Germinal center (tissue), 1 donor: ENCODE measurements at regions not wholly inside any gene's neighbourhood (a gene's known extent, or its start where the extent isn't known, plus 50 kb on each side); places are given as distances from the start of the nearest gene placed in this dataset.

ENCODE experiments used
- DNase-seq: peaks from one replicate; pipeline ENCODE4 v3.0.0; 2012; ENCODE audit warnings: mixed read lengths, low spot score

DNA sequence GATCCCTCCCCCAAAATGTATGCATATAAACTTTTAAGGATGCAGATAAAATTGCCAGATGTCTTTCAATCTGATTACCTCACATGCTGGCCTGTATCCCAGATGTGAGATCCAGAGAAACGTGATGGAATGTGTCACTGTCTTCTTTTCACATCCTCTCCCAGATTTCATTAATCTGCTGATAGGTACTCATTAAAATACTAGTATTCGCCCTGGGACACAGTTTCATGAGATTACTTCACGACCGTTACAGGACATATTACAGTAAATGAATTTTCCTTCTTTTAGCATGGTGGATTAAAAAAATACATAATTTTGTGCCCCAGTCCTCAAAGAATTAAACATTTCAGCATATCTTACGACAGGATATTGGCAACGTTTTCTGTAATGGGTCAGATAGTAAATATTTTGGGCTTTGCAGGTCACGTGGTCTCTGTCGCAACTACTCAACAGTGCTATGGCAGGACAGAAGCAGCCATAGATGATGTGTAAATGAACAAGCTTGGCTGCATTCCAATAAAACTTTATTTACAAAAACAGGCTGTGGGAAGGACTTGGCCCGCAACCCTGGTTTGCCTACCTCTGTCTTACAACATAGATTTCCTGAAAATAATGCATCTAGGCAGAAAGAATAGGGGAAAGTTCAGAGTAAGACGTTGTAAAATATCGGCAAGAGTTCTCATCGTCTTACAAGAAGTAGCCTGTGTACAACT, 156.0 kb upstream of the DIO3 start:
- DNase-seq, result no peak

DNA sequence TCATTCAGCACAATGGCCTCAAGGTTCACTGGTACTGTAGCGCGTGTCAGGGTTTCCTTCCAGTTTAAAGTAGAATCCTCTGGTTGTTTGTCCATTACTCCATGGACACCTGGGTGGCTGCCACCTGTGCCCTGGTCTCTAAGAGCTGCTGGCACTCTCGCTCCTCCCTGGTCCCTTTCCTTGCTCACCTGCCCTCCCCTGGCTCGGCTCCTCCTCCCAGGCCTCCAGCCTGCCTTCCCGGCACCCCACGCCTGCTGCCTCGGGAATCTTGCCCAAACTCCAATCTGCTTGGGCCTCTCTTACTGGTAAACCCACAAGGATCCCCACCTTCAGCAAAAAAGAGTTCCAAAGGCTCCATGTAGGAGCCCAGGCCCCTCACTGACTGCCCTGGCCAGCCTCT, 154.4 kb upstream of the DIO3 start:
- DNase-seq, result no peak

DNA sequence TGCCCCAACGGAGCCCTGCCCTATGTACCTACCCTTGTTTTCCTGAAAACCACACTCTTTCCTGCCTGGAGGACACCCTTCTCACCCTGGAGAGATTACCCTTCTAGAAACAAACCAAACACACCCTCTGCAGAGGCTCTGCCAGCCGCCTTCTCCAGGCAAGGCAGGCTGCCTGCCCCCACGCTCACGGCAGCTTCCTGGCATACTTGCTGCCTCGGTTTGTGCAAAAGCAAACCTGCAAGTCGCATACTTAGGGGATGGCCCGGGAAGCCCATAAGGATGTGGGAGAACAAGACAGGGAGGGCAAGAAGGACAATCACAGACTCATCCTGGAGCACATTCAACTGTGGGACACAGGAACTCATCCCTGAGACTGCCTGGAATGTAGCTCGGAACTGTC, 154.0 kb upstream of the DIO3 start:
- no peak for DNase-seq

DNA sequence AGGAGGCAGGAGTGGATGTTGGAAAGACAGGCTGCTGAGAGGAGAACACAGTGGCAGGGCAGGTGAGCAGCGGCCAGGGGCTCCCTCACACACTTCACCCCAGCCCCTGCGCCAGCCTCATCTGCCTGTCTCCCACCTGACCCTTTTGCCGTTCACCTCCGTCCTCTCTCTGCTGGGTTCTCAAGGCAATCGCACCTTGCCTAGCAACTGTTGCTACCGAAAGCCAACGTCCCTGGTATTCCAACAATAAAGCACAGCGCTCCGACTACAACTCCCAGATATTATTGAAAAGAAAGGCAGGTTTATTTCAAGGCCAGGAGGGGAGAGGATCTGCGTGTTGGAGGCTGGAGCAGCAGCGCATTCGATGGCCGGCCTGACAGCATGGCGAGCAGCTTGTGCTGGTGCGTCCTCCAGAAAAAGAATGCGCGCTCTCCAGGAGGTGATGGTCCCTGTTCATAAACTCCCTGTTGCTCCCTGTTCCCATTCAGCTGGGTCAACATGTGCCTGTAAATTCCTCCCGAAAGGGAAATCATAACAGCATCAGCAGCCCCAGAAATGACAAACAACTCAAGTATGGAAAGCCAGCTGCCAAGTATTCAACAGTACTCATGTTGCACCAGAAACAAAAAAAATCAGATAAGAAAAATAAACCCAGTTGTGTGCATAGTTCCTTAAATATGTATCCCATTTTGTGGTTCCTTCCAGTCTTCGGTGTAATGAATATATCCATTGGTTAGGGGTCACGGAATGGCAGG, 153.0 kb upstream of the DIO3 start:
- no peak for DNase-seq

DNA sequence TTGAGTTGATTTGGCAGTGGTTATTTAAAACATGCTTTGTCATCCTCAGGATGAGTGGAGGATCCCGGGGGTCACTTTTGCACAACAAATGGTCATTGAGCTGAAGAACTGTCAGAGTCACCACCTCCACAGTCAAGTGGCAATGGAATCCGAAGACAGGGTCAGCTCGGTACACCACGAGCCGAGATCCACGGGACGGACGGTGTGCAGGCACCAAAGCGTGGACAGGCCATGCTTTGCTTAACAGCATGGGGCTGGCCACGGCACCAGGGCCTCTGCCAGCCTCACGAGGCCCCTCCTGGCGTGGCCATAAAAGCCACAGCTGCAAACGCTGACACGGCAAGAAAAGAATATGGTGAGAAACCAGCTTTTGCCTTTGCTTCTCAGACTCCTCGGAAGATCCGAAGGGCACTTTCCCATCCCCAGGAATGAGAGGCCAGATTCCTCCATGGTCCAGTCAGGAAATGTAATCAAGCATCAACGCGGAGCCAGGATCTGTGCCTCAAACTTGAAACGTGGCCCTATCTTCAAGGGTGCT, 152.2 kb upstream of the DIO3 start:
- no peak for DNase-seq

DNA sequence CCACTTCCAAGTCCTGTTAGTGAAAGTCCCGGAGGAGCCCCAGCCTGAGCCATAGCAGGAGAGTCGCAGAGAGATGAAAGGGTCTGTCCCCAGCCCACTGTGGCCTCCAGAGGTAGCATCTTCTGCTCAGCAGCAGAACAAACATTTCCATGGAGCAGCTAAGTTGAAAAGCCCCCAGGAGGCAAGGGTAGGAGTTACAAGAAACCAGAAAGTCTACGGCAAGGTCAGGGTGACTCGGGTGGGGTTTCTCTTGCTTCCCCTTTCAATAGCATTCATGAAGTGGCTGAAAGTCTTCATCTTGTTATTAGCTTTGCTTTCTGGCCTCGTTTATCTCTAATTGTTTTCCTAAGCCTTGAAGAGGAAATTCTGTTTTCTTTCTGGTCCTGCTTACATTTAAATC, 151.2 kb upstream of the DIO3 start:
- DNase-seq, result peak; percentile 47

DNA sequence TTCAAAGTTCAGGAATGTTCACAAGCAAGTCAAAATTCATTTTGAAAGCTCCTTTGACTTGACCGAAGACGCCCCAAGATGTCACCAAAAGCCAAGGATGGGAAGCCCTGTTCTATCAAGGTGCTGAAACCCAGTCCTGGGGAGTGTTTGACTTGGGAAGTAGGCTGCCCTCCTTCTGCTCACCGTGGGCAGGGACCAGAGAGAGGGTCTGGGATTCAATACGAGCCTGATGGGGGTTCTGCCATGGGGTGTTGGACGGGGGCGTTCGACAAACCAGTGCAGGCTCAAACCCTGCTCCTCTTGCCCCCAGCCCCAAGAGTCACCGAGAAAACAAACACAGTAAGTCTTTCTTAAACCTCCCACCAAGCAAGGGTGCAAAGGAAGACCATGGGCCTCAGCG, 150.1 kb upstream of the DIO3 start:
- DNase-seq, result no peak

DNA sequence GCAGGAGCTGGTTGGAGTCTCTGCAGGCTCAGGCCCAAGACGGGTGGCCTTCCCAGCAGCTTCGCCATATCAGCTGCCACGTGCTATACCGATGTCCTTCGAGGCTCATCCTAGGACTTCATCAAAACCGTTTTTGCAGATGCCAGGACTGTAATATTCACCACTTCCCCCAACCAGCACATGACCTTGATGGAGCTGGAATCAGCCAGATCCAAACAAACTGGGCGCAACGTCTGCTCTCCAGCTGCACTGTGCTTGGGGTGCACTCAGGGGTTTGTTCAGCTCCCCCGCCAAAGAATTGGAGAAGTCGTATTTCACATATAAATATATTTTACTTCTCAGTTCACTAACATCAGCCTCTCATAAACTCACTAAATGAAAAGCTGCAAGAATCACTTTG, 149.5 kb upstream of the DIO3 start:
- no peak for DNase-seq

DNA sequence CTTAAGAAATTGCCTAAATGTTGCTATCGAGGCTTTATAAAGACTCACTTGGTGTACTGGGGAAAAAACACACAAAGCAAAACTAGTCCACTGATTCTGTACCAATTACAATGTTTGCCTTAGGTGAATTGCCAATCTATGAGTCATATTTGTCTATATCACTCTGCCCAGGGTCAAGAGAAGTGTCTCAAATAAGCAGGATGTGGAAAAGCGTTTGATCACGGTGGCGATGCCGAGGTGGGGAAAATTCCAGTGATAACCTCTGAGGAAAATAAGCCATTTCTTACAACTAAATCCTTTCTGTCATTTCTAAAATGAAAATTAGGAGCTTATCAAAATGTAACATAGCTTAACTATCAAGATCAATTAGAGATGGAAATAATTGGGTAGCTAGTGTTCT, 148.6 kb upstream of the DIO3 start:
- no peak for DNase-seq

DNA sequence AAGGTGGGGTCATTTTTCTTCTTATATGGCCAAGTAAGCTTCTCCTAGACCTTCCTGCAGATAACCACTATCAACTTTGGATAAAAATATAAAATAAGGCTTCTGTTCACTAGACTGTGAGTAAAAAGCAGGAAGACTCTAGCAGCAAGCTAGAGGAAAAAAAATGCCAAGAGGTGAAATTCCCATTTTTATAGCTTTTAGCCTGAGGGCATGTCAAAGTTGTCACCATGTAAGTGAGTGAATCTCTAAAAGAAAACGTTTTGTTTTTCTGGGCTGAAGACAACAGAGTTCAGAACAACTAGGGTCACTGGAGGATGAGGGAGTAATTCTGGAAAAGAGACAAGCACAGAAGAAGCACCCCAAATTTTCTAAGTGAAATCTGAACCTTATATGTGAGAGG, 143.9 kb upstream of the DIO3 start:
- no peak for DNase-seq

DNA sequence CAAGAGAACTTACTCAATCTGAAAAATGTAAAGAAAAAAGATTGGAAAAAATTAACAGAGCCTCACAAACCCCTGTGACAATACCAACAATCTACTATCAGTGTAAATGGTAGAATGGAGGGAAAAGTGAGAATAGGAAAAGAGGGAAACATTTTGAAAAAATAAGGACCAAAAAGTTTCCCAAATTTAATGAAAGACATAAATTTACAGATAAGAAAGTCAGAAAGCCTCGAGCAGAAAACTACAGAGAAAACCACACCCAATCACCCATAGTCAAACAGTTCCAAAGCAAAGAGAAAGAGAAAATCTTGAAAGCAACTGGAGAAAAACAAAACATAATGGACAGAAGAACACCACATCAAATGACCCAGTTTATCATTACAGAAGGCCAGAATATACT, 142.7 kb upstream of the DIO3 start:
- no peak for DNase-seq

DNA sequence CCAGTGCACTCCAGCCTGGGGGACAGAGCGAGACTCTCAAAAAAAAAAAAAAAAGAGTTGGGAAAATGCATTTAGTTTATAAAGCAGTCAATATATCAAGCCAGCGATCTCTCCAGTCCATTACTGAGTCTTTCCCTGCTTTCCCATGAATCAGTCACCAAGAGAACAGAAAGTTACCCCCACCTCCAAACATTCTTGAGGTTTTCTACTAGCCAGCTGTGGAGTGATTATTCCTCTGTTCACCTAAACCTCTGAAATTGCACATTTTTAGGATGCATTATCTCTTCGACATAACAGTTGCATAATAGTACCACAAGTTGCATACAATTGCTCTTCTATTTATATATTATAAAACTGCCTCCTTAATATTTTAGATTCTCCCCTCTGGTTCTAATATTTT, 134.8 kb upstream of the DIO3 start:
- DNase-seq, result no peak

DNA sequence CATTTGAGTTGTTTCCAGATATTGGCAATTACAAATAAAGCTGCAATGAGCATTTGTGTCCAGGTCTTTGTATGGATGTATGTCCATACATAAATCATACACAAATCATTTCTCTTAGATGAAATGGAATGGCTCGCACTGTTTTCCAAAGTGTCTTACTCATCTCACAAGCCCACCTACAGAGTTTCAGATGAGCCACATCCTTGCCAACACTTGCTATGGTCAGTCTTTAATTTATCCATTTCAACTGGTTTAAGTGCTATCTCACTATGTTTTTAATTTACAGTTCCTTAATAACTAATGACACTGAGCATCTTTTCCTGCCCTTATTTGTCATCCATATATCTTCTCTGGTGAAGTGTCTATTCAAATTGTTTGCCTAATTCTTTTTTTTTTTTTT, 132.9 kb upstream of the DIO3 start:
- DNase-seq, result no peak

DNA sequence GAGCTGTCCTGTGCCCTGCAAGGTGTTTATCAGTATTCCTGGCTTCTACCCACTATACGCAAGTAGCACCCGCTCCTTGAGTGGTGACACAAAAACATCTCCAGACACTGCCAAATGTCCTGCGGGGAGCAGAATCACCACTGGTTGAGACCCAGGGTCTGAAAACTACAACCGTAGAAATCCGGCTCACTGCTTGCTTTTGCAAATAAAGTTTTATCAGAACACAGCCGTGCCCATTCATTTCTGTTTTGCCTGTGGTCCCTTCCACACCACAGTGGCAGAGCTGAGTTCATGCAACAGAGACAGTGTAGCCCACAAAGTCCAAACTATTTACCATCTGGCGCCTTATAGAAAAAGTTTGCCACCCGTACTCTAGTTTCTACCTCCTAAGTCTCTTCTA, 125.7 kb upstream of the DIO3 start:
- no peak for DNase-seq

DNA sequence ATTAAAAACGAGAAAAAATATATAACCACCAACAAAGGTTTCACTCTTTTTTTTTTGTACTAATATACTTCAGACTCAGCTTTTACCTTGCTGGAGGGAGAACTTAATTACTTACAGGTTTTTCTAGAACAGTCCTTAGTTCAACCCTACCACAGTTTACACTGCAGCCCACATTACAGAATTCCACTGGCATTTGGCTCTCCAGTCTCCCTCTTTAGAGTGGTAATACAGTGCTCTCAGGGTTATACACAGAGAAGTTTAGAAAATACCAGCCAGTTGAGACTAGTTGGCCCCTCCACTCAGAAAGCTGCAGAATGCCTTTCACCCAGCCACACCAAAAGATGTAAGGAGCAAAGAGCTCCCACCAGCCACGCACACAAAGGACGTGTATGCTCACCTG, 122.3 kb upstream of the DIO3 start:
- DNase-seq, result no peak

DNA sequence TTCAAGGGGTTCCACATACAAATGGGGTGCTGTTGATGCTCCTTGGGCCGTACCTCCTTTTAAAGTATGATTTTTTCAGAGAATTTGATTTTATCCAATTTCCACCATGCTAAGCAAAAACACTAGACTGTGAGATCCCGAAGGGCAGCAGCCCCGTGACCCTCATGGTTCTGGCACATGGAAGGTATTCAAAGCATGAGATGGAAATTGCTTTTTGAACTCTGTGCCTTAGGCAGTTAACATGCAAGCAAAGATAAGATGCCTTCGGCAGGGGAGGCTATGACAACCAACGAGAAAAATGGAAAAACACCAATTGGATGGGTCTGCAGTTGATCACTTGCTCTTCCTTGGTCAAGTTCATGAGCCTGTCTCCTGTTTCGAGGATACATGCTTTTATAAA, 120.8 kb upstream of the DIO3 start:
- no peak for DNase-seq

DNA sequence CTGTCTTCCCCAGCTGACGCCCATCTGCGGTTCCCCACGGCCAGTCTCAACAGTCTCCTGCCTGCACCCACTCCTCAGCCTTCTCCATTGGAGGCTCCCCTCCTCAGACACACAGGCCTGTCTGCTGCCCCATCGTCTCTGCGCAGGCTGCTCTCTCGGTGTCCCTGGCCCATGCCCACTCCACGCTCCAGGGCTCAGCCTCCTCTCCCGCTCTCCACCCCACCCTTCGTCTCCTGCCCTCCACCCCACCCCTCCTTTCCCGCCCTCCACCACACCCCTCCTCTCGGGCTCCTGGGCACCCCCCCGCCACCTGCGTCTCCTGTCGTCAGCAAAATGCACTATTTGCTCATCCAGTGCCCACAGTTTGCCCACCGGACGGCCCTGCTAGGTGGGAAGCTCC, 119.6 kb upstream of the DIO3 start:
- DNase-seq, result no peak

DNA sequence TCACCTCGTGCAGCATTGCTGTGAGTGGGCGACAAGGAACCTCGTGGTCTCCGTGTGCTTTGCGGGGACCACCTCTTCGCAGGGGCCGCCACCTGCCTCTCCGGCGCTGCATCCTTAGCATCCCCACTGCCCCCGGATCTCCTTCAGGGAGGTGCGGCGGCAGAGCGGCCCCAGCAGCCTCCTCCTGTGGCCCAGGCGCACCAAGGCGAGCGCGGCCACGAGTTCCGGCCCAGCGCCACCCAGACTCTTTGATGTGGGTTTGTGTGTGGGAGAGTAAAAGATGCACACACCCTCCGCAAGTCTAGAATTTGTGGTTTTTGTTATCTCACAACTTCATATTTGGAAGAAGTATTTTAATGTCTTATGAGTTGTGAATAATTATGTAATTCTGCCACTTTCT, 118.8 kb upstream of the DIO3 start:
- no peak for DNase-seq

DNA sequence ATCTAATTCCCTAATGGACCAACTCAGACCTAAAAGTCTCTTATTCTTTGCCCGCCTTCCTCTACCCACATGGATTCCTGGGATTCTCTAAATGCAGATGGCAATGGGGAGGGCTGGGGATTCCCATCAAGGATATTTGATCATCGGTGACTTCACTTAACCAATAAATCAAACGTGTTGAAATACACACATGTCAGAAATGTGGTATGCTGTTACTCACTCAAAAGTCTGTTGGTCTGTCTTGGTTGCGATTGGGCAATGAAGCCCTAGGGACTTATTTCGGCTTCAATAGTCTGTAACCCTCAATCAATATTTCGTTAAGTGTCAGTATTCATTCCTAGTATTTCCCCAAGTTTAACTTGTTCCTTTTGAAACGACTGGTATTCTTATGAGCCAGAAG, 117.2 kb upstream of the DIO3 start:
- no peak for DNase-seq

DNA sequence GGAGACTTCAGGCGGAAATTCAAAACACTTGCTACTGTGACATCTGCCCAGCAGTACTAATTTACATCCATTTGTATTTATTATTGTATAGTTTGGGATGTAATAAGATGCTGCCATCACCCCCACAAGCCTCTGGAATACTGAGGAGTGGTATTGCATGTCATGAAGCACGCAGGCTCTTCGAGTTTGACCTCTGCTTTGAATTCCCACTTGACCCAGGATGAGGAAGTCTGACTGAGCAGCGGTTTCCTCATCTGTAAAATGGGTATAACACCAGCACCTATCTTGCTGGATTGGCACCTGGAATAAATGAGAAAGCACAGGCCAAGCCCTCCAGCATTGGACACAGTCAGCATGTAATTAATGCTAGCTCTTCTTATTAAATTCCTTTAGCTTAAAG, 116.0 kb upstream of the DIO3 start:
- no peak for DNase-seq

DNA sequence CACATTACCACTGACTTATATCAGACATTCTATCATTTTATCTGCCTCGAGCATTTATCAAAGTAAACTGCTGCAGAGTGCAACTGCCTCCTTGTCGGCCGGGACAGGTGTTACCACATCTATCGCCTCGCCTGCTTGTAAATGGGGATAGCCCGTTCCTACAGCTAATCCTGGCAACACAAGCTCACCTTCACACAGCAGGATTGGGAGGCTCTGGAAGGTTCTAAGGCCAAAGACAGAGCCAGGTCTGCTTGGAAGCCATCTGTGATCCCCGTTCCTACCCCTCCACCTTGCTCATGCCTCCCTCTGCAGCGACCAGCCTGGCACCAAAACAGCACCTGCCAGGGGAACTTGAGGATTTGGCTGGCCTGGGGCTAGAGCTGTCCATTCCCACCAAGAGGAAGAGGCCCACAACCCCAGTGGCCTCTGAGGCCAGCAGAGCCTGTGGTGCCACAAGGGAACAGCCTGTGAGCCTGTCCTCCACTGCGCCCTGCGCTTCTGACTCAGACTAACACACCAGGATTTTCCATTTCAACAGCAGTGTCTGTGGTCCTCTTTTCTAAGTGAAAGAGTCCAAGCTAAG, 114.8 kb upstream of the DIO3 start:
- no peak for DNase-seq

DNA sequence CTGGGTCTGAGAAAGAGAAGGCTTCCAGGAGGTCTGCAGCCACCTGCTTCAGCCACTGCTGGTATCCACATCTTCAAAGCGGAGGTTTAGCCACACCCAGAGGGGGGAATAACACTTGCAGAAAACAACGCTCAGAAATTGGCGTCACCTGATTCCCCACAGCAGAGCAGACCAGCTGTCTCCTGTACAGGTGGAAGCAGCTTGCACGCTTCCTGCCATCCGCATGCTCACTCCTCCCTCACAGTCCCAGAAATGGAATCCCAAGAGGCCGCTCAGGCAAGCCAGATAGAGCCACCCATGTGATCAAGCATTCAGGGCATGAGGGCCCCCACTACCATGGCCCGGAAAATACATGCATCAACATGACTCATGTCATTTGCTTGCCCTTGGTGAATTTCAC, 112.2 kb upstream of the DIO3 start:
- no peak for DNase-seq

DNA sequence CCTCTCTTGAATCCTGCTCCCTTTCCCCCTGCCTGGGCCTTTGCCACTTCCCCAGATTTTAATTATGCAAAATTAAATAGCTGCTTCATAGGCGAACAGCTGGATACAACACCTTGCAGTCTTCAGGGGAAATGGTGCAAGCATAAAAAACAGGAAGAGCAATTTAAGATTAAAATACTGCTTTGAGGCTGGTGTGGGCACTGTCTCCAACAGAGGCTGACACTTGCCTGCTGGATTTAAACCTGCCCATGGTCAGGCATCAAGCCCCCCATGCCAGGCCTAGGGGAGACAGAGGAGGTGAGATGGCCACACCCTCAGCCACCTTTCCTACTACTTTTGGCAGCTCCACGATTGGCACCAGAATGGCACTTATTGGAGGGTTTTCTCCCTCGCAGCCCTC, 110.1 kb upstream of the DIO3 start:
- no peak for DNase-seq
